Activated CD4-positive, alpha-beta T cell treated with anti-CD3 and anti-CD28 coated beads, Interleukin-2, Interleukin-4, amounts not matched to agents 100 ng/mL and 50 ng/mL, durations not matched to agents 16 hours and 8 hours (primary cell): ENCODE measurements at regions not wholly inside any gene's neighbourhood (a gene's known extent, or its start where the extent isn't known, plus 50 kb on each side); places are given as distances from the start of the nearest gene placed in this dataset.
"Not testable (repeated sequence)": the region's sequence is repeated elsewhere in the genome, so short reads cannot be mapped to it uniquely, and the experiment has no call there.

Experiments used
- DNase-seq: peaks from one replicate; pipeline ENCODE4 v3.0.0-alpha.2; 2020; ENCODE audit warnings: low spot score

- not testable (repeated sequence) for DNase-seq
Observed at GRCh38 chrX:13186643-13187042, 133.2 kb downstream of the ATXN3L start.

GRCh38 chrX:13180807-13181206 is 136.4 kb upstream of the FAM9C start:
- peak; percentile 6 for DNase-seq

GRCh38 chrX:13179586-13179985 is 135.2 kb upstream of the FAM9C start:
- no peak for DNase-seq

GRCh38 chrX:13179100-13179499 is 134.7 kb upstream of the FAM9C start:
- no peak for DNase-seq

- DNase-seq = no peak
Observed at GRCh38 chrX:13177921-13178566, 133.6 kb upstream of the FAM9C start.

GRCh38 chrX:13175056-13175455 is 130.6 kb upstream of the FAM9C start:
- no peak for DNase-seq

- DNase-seq = no peak
Observed at GRCh38 chrX:13170966-13171558, 126.6 kb upstream of the FAM9C start.

- no peak for DNase-seq
Observed at GRCh38 chrX:13169684-13170083, 125.3 kb upstream of the FAM9C start.

- DNase-seq = no peak
Observed at GRCh38 chrX:13168269-13168668, 123.8 kb upstream of the FAM9C start.

- DNase-seq = peak; percentile 14
Observed at GRCh38 chrX:13167481-13168231, 123.2 kb upstream of the FAM9C start.

- DNase-seq = no peak
Observed at GRCh38 chrX:13165266-13166189, 121.1 kb upstream of the FAM9C start.

GRCh38 chrX:13164611-13165010 is 120.2 kb upstream of the FAM9C start:
- DNase-seq = no peak

- no peak for DNase-seq
Observed at GRCh38 chrX:13162772-13163410, 118.5 kb upstream of the FAM9C start.

- no peak for DNase-seq
Observed at GRCh38 chrX:13159886-13160285, 115.5 kb upstream of the FAM9C start.

GRCh38 chrX:13158911-13159310 is 114.5 kb upstream of the FAM9C start:
- no peak for DNase-seq

- DNase-seq = not testable (repeated sequence)
Observed at GRCh38 chrX:13155550-13155949, 111.1 kb upstream of the FAM9C start.

GRCh38 chrX:13153796-13154195 is 109.4 kb upstream of the FAM9C start:
- DNase-seq = no peak

GRCh38 chrX:13152518-13153185 is 108.2 kb upstream of the FAM9C start:
- no peak for DNase-seq

GRCh38 chrX:13151828-13152517 is 107.6 kb upstream of the FAM9C start:
- DNase-seq = peak; percentile 26

- no peak for DNase-seq
Observed at GRCh38 chrX:13149702-13150350, 105.4 kb upstream of the FAM9C start.
